Activated T-helper 2 cell treated with anti-CD3 and anti-CD28 coated beads, Interferon-gamma antibody, Interleukin-2, Interleukin-4, amounts not matched to agents 10 μg/mL and 5 μg/mL and 100 μg/mL, durations not matched to agents 14 hours and 24 hours and 36 hours (primary cell): ENCODE measurements at regions not wholly inside any gene's neighbourhood (a gene's known extent, or its start where the extent isn't known, plus 50 kb on each side); places are given as distances from the start of the nearest gene placed in this dataset.

Source experiments
- DNase-seq: peaks from one replicate; pipeline ENCODE4 v3.0.0; 2021; ENCODE audit warnings: low spot score
- H3K27ac Mint-ChIP-seq: one replicate; pipeline ENCODE4 v1.8.0; 2021; ENCODE audit warnings: mixed read lengths
- H3K27me3 Mint-ChIP-seq: one replicate; pipeline ENCODE4 v1.8.0; 2021; ENCODE audit warnings: low read depth, mixed read lengths
- H3K36me3 Mint-ChIP-seq: one replicate; pipeline ENCODE4 v1.8.0; 2021; ENCODE audit warnings: low read depth, mixed read lengths
- H3K4me1 Mint-ChIP-seq: one replicate; pipeline ENCODE4 v1.8.0; 2021; ENCODE audit warnings: low read depth, mixed read lengths
- H3K4me3 Mint-ChIP-seq: one replicate; pipeline ENCODE4 v1.8.0; 2021; ENCODE audit warnings: low read depth, mild to moderate bottlenecking, moderate library complexity, mixed read lengths
- H3K9me3 Mint-ChIP-seq: one replicate; pipeline ENCODE4 v1.8.0; 2021; ENCODE audit warnings: mixed read lengths
- intact Hi-C: fragments of 100-400 bp; cut with micrococcal nuclease; formaldehyde crosslinking; loops from one replicate; pipeline ENCODE4 v1.15.1; 2023

GRCh38 chr16:62889097-62889496 is 852.9 kb upstream of the CDH8 start:
- Mint-ChIP-seq H3K36me3 (no peaks in the 10 kb centered on the region), H3K9me3 (peaks cover 64% of the 10 kb centered on the region), H3K4me3 (no peak overlapping the region), H3K27me3 (no peaks in the 10 kb centered on the region), H3K4me1 (no peaks in the 10 kb centered on the region), H3K27ac (no peak overlapping the region)
- no peak for DNase-seq
- intact Hi-C loops = no loop called here

DNA sequence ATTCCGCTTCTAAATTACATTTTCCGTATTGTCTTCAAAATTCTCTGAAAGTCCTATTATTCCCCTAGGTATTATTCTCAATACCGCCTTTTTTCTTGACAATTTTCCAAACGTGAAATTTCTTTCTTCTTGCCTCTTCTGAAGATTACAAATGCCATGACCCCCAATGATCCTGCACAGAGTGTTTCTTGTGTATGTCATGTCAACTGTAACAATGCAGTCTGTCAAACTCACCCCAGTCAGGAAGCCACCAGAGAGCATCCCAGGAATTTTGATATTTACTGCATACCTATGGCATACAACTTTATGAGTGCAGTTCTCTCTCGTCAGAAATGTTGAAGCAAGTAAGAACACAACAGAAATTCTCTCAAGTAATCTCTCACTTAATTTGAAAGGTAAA is 847.3 kb upstream of the CDH8 start:
- H3K27me3 Mint-ChIP-seq = no peaks in the 10 kb centered on the region
- intact Hi-C loops = no loop called here
- H3K36me3 Mint-ChIP-seq = no peaks in the 10 kb centered on the region
- H3K27ac Mint-ChIP-seq = no peak overlapping the region
- no peak for DNase-seq
- no peak overlapping the region for H3K4me3 Mint-ChIP-seq
- peaks cover 49% of the 10 kb centered on the region for H3K9me3 Mint-ChIP-seq
- H3K4me1 Mint-ChIP-seq = no peaks in the 10 kb centered on the region

- intact Hi-C loops = no loop called here
- no peak overlapping the region for H3K4me3 Mint-ChIP-seq
- no peak for DNase-seq
- H3K4me1 Mint-ChIP-seq = no peaks in the 10 kb centered on the region
- H3K36me3 Mint-ChIP-seq = no peaks in the 10 kb centered on the region
- H3K27ac Mint-ChIP-seq = no peak overlapping the region
- peaks cover 47% of the 10 kb centered on the region for H3K9me3 Mint-ChIP-seq
- H3K27me3 Mint-ChIP-seq = no peaks in the 10 kb centered on the region
These were observed 846.4 kb upstream of the CDH8 start for GRCh38 chr16:62882552-62883221.

DNA sequence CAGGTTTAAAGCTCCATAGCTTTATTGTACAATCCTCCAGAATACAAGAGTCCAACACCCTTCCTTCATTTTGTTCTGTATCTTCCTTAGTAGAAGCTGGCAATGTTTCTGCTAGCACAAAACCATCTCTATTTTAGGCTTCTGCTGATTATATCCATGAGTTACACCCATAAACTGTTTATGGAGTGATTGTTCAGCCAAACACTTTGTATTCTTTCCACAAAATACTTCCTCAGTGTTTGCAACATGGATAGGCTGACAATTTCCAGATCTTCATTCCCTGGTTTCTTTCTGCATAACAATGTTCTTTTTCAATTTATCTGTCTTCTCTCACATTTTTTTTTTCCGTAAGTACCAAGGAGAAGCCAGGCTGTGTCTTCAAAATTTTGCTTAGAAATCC is 839.9 kb upstream of the CDH8 start:
- Mint-ChIP-seq H3K9me3 (peaks cover 48% of the 10 kb centered on the region), H3K27ac (no peak overlapping the region), H3K4me3 (no peak overlapping the region), H3K36me3 (no peaks in the 10 kb centered on the region), H3K4me1 (no peaks in the 10 kb centered on the region), H3K27me3 (no peaks in the 10 kb centered on the region)
- intact Hi-C loops = no loop called here
- no peak for DNase-seq

- no peaks in the 10 kb centered on the region for H3K36me3 Mint-ChIP-seq
- H3K4me1 Mint-ChIP-seq = no peaks in the 10 kb centered on the region
- no peak overlapping the region for H3K27ac Mint-ChIP-seq
- H3K9me3 Mint-ChIP-seq = peaks cover 40% of the 10 kb centered on the region
- no peak overlapping the region for H3K4me3 Mint-ChIP-seq
- intact Hi-C loops = no loop called here
- DNase-seq = no peak
- no peaks in the 10 kb centered on the region for H3K27me3 Mint-ChIP-seq
These were observed 836.1 kb upstream of the CDH8 start for GRCh38 chr16:62872339-62872738.

GRCh38 chr16:62870554-62870953 is 834.3 kb upstream of the CDH8 start:
- Mint-ChIP-seq H3K27ac (no peak overlapping the region), H3K27me3 (no peaks in the 10 kb centered on the region), H3K4me1 (no peaks in the 10 kb centered on the region), H3K4me3 (no peak overlapping the region), H3K9me3 (peaks cover 34% of the 10 kb centered on the region), H3K36me3 (no peaks in the 10 kb centered on the region)
- intact Hi-C loops = no loop called here
- no peak for DNase-seq

GRCh38 chr16:62869837-62870236 is 833.6 kb upstream of the CDH8 start:
- Mint-ChIP-seq H3K4me3 (no peak overlapping the region), H3K9me3 (peaks cover 27% of the 10 kb centered on the region), H3K36me3 (no peaks in the 10 kb centered on the region), H3K4me1 (no peaks in the 10 kb centered on the region), H3K27me3 (no peaks in the 10 kb centered on the region), H3K27ac (no peak overlapping the region)
- intact Hi-C loops = no loop called here
- no peak for DNase-seq

DNA sequence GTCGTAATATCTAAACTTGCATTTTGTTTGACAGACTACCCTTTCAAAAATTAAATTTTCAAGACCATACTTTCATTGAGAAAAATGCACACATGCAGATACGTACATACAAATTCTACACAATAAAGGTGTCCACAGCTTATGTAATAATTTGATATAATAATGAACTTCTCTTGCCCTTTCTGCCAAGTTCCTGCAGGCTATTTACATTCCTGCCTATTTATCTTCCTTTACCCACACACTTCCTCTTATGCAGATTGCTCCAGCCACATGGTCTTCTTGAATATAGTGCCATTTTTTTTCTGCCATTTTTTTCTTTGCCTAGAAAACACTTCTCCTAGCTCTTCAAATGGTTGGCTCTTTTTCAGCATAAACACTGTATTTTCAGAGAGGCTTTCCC is 826.9 kb upstream of the CDH8 start:
- intact Hi-C loops = no loop called here
- Mint-ChIP-seq H3K27ac (no peak overlapping the region), H3K36me3 (no peaks in the 10 kb centered on the region), H3K9me3 (peaks cover 49% of the 10 kb centered on the region), H3K27me3 (no peaks in the 10 kb centered on the region), H3K4me1 (no peaks in the 10 kb centered on the region), H3K4me3 (no peak overlapping the region)
- DNase-seq = no peak

DNA sequence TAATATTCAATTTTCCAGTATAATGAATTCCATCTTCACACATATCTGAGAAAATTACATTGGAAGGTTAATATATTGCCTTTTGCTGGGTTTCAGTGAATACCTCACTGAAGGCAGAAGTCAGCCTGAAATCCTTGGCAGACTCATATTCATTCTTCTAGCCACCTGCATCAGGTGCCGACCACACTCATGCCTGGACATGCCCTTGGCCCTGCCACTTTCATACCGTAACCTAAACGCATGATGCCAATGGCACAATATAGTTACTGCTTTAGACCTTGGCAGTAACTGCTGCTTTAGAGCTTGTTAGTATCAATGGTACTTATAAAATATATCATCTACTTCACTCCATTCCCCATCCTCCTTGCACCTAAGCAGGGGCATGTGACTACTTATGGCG is 817.6 kb upstream of the CDH8 start:
- H3K27ac Mint-ChIP-seq = no peak overlapping the region
- intact Hi-C loops = no loop called here
- H3K4me3 Mint-ChIP-seq = no peak overlapping the region

GRCh38 chr16:62846399-62847057 is 810.3 kb upstream of the CDH8 start:
- intact Hi-C loops = no loop called here
- H3K4me1 Mint-ChIP-seq = no peaks in the 10 kb centered on the region
- H3K27me3 Mint-ChIP-seq = no peaks in the 10 kb centered on the region
- H3K4me3 Mint-ChIP-seq = no peak overlapping the region
- H3K27ac Mint-ChIP-seq = no peak overlapping the region
- no peaks in the 10 kb centered on the region for H3K36me3 Mint-ChIP-seq
- H3K9me3 Mint-ChIP-seq = peaks cover 34% of the 10 kb centered on the region
- no peak for DNase-seq

More for the DNA sequence above, 817.6 kb upstream of the CDH8 start:
- DNase-seq = no peak
- H3K27me3 Mint-ChIP-seq = no peaks in the 10 kb centered on the region
- no peaks in the 10 kb centered on the region for H3K4me1 Mint-ChIP-seq
- H3K9me3 Mint-ChIP-seq = peaks cover 46% of the 10 kb centered on the region
- H3K36me3 Mint-ChIP-seq = no peaks in the 10 kb centered on the region

- no peak overlapping the region for H3K27ac Mint-ChIP-seq
These were observed 796.0 kb upstream of the CDH8 start for GRCh38 chr16:62832214-62832613.

DNA sequence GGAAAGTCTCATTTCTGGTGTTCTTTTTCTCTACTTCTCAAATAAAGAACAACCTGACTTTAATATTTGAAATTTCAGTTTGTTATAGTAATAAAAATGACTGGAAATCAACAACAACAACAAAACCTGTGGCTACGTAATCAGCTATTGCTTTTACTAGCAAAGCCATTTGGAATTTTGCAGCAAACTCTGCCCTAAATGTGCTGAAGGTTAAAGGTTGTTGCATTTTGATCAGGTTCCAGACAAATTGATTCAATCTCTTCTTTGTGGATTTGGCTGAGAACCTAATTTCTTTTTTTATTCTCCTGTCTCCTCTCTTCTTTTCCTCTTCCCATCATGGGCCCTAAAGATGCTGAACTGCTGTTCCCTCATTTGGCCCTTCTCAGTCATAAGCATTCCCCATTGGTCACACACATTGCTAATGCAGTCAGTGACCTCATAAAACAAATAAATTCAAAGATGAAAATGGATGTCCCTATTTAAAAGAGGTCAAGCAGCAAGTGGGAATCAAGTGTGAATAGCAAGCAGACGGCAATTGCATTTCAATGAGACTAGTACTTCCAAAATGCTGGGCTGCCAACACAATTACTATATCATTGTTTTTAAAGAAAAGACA is 795.1 kb upstream of the CDH8 start:
- Mint-ChIP-seq H3K4me3 (no peak overlapping the region), H3K36me3 (no peaks in the 10 kb centered on the region), H3K9me3 (peaks cover 51% of the 10 kb centered on the region), H3K4me1 (no peaks in the 10 kb centered on the region), H3K27ac (no peak overlapping the region), H3K27me3 (no peaks in the 10 kb centered on the region)
- intact Hi-C loops = no loop called here
- DNase-seq = no peak

More at GRCh38 chr16:62832214-62832613, 796.0 kb upstream of the CDH8 start:
- no peak for DNase-seq
- H3K9me3 Mint-ChIP-seq = peaks cover 50% of the 10 kb centered on the region
- H3K36me3 Mint-ChIP-seq = no peaks in the 10 kb centered on the region
- no peak overlapping the region for H3K4me3 Mint-ChIP-seq
- intact Hi-C loops = no loop called here
- no peaks in the 10 kb centered on the region for H3K4me1 Mint-ChIP-seq
- H3K27me3 Mint-ChIP-seq = no peaks in the 10 kb centered on the region

- no peaks in the 10 kb centered on the region for H3K27me3 Mint-ChIP-seq
- H3K4me1 Mint-ChIP-seq = no peaks in the 10 kb centered on the region
- DNase-seq = no peak
- intact Hi-C loops = no loop called here
- H3K36me3 Mint-ChIP-seq = no peaks in the 10 kb centered on the region
- no peak overlapping the region for H3K4me3 Mint-ChIP-seq
- H3K9me3 Mint-ChIP-seq = peaks cover 47% of the 10 kb centered on the region
- H3K27ac Mint-ChIP-seq = no peak overlapping the region
These were observed 793.4 kb upstream of the CDH8 start for GRCh38 chr16:62829607-62830006.
